ENCODE measurements at regions not wholly inside any gene's neighbourhood (a gene's known extent, or its start where the extent isn't known, plus 50 kb on each side); places are given as distances from the start of the nearest gene placed in this dataset.
"Not testable (repeated sequence)": the region's sequence is repeated elsewhere in the genome, so short reads cannot be mapped to it uniquely, and the experiment has no call there.

DNA sequence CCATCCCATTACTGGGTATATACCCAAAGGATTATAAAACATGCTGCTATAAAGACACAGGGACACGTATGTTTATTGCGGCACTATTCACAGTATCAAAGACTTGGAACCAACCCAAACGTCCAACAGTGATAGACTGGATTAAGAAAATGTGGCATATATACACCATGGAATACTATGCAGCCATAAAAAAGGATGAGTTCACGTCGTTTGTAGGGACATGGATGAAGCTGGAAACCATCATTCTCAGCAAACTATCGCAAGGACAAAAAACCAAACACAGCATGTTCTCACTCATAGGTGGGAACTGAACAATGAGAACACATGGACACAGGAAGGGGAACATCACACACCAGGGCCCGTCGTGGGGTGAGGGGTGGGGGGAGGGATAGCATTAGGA lies 106.1 kb downstream of the CHD1L start:
- DNase-seq = not testable (repeated sequence)

DNA sequence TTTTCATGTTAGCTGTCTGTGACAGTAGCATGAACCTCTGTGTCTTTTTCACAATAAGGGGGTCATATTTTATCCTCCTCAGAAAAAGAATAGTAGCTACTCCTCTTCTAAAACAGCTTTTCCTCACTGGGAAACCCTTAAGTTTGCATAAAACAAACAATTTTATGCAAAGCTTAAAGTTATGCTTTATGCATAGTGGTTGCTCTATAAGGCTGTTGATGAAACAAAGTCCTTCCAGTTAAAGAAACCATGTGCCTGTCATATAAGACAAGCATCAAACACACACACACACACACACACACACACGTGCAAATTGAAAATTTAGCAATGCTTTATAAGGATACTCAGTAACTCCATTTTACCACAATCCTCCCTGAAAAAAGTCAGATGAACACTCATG lies 107.0 kb downstream of the CHD1L start:
- no peak for DNase-seq

DNA sequence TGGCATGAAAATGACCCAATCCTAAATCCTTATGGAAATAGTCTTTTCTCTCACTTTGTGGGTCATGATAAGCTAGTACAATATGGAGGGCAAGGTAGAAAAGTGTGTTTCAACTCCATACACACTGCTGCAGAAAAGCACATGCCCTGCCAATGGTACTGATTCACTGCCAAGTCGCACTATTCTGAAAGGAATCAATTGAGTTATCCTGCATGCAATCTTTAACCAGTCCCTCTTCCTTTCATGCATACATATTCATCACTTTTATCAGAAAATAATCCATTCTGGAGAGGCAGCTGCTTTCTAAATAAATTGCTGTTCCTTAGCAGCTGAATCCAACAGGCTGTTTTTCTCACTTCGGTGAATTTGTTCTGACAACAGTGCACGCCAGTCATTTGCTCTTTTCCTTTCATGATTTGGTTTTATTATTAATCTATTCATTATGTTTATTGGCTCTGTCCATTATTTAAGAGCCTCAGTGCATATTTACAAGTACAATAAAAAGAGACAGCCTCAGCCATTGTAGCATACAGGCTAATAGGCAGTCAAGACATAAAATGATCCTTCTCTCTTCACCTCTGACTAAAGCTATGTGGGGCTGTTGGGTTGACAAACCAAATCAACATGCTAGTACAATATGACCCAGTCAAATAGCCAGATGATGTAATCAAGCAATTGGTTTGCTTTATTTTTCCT lies 108.8 kb downstream of the CHD1L start:
- no peak for DNase-seq

DNA sequence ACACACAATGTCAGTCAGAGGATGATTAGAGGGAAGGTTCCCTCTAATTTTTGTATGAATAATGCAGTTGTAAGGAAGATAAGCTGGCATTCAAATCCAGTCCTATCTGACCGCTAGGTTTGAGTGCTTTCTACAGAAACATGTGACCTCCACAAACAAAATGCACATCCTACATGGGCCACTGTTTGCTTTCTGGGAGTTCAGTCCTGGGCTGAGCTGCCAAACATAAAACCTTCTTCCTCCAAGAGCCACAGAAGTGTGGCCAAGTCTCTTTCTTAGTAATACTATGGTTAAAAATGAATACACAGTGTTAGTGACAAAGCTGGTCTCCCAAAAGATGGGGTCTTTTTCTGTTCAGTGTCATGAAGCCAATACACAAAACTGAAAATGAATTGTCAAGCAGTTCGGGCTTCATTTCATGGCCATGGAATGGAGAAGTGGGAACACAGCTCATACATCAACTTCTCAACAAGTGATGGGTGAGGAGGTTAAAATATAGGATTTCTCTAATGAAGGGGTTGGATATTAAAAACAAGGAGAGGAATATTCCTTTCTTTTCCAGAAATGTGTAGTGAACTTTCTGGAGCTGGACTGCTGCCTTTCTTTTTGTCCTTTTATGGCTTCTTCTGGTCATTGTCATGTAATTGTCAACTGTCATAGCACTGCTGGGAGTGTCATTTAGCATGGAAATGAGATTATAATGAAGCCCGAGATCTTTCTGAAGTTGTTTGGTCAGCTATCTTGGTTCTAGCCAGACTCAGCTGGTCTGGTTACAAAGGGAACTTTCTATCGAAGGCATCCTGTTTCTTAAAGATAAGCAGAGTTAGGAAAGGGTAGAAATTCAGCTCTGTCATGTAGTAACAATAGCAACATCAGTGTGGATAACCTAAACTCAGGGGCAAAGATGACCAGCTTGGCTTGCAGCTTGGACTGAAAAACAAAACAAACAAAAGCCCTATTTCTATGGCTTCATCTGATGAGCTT lies 135.1 kb downstream of the CHD1L start:
- no peak for DNase-seq

DNA sequence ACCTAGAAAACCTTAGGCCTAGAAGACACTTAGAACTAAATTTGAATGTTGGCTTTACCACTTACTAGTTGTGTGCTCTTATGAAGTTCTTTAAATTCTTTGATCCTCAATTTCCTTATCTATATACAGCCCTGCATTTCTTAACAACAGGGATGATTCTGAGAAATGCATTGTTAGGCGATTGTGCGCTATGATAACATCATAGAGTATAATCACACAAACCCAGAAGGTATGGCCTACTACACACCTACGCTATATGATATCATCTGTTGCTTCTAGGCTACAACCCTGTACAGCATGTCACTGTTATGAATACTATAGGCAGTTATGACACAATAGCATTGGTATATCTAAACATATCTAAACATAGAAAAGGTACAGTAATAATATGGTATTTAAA lies 137.4 kb downstream of the CHD1L start:
- DNase-seq = no peak

DNA sequence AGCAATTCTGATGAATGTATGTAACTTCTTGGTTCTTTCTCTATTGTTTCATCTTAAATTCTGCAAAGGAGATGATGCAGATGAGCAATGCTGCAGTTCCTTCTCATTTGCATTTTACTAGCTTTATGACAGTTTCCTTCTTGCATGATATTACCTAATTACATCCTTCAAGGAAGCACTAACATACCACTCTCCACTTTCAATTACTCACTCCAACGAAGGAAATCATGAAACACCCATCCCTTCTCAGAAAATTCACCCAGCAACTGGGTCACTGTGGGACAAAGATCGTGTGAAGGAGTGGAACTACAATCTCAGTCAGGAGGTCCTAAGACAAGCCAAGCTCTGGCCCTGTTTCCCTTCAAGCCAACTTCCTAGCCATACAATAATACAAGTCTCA lies 142.3 kb downstream of the CHD1L start:
- DNase-seq = peak in 1 of 2 donors; percentile 12

DNA sequence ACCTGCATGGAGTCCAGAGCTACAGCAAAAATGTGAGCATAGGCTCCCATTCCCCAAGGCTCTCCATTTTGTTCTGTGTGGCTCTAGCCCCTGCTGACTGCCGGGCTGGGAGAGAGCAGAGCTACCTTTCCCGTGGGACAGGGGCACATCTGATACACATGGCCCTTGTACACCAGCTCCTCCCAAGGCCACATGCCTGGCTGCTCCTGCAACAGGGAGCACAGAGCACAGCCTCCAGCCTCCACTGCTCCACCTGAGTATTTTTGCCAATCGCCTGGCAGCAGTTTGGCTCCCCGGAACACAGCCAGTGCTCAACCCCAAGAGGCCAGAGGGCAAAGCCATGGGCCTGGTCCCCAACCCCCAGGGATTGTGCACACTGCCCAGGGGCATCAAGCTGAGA lies 146.5 kb downstream of the CHD1L start:
- no peak for DNase-seq

DNA sequence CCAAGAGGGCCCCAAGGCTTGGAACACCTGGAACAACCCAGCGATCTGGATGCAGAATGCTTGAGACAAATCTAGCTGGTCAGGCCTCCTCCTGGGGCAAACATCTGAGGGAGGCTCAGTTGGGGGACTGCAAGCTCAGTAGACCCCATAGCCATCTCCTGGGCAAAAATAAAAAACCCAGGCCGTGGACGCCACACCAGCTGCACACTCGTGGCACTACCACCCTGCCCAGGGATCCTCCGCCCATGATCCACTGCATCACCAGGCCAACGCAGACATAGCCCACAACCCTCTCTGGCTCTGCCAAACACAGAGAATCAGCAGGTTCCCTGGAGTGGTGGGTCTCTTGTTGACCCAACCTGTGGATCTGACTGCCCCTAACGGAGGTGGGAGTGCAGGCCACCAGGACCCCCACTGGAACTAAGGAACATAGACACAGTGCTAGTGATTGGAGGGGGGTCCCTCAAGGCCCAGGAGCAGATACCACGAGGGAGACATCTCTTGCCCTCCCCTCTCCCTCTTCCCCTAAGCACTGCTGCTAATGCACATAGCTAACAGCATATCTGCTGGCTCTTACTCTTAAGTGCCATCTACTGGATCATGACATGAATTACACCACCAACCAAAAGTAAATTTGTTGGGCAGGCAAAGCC lies 147.2 kb downstream of the CHD1L start:
- peak; percentile 34 to 52 for DNase-seq

DNA sequence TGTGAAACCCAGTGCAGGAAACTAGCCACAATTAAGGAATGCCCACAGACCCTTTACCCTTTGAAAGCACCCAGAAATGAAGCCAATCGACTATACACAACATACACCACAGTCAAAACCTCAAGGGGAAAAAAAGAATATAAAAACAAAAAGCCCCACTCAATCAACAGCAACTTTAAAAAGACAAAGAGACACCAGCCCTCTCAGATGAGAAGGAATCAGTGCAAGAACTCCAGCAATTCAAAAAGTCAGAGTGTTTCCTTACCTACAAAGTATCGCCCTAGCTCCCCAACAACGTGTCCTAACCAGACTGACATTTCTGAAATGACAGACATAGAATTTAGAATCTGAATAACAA lies 147.7 kb downstream of the CHD1L start:
- DNase-seq = no peak

DNA sequence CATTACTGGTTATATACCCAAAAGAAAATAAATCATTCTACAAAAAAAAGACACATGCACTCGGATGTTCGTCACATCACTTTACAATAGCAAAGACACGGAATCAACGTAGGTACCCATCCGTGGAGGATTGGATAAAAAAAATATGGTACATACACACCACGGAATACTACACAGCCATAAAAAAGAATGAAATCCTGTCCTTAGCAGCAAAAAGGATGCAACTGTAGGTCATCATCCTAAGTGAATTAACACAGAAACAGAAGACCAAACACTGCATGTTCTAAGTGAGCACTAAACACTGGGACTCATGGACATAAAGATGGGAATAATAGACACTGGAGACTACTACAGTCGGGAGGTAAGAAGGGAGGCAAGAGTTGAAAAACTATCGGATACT lies 148.6 kb downstream of the CHD1L start:
- no peak for DNase-seq

DNA sequence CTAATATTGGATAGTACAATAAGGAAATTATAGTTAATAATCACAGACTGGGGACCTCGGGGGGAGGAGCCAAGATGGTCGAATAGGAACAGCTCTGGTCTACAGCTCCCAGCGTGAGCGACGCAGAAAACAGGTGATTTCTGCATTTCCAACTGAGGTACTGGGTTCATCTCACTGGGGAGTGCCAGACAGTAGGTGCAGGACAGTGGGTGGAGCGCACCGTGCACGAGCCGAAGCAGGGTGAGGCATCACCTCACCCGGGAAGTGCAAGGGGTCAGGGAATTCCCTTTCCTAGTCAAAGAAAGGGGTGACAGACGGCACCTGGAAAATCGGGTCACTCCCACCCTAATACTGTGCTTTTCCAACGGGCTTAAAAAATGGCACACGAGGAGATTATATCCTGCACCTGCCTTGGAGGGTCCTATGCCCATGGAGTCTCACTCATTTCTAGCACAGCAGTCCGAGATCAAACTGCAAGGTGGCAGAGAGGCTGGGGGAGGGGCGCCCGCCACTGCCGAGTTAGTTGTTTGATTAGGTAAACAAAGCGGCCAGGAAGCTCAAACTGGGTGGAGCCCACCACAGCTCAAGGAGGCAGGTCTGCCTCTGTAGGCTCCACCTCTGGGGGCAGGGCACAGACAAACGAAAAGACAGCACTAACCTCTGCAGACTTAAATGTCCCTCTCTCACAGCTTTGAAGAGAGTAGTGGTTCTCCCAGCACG lies 138.8 kb upstream of the BCL9 start:
- not testable (repeated sequence) for DNase-seq

DNA sequence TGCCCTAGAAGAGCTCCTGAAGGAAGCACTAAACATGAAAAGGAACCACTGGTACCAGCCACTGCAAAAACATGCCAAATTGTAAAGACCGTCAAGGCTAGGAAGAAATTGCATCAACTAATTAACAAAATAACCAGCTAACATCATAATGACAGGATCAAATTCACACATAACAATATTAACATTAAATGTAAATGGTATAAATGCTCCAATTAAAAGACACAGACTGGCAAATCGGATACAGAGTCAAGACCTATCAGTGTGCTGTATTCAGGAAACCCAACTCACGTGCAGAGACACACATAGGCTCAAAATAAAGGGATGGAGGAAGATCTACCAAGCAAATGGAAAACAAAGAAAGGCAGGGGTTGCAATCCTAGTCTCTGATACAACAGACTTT lies 137.0 kb upstream of the BCL9 start:
- not testable (repeated sequence) for DNase-seq

DNA sequence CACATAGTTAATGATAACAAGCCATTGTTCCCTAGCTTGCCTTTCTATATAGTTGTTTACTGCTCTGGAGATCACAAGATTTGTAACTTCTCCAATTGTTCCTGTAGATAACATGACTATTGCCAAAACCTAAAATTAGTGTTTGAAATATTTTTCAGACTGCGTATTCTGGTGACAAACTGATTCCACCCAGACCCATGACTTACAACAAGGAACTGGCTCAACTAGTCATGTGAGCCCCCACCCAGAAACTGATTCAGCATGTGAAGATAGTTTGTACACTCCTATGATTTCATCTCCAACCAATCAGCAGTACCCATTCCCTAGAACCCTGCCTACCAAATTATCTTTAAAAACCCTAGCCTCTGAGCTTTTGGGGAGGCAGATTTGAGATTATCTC lies 131.4 kb upstream of the BCL9 start:
- peak; percentile 40 to 63 for DNase-seq

DNA sequence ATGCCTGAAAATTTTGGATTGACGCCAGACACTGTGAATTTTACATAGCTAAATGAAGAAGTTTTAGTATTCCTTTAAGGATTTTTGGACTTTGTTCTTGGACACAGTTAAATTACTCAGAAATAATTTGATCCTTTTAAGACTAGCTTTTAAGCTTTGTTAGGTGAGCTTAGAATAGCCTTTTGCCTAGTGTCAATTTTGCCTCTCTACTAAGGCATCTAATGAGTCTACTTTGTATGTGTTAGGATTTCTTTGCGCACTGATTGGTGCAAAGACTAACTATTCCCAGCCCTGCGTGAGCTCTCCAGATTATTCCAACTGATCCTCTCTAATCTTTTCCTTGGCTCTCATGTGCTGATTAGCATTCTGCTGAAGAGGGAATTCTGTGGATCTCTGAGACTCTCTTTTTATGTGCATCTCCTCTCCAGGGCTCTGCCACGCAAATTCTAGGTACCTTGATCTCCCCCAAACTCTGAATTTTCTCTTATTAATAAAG lies 128.1 kb upstream of the BCL9 start:
- no peak for DNase-seq

DNA sequence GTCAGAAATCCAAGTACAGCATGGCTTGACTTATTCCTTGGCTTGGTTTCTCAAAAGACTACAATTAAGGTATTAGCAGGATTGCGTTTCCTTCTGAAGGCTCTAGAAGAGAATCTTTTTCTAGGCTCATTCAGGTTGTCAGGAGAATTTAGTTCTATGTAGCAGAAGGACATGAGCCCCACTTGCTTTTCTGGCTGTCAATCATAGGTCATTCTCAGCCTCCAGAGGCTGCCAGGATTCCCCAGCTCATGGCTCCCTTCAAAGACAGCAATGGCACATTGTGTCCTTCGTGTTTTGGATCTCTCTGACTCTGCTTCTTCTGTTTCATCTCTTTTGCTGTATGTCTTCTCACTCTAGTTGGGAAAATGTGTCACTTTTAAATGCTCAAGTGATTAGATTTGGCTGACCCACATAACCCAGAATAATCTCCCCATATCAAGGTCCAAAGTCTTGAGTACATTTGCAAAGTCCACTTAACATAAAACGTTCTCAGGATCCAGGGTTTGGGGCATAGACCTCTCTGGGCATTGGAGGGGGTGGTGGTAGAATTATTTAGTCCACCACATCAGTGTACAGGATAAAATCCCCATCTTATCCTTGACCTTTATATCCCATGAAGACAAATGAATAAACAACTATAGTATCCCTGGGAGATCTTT lies 126.7 kb upstream of the BCL9 start:
- DNase-seq = no peak

DNA sequence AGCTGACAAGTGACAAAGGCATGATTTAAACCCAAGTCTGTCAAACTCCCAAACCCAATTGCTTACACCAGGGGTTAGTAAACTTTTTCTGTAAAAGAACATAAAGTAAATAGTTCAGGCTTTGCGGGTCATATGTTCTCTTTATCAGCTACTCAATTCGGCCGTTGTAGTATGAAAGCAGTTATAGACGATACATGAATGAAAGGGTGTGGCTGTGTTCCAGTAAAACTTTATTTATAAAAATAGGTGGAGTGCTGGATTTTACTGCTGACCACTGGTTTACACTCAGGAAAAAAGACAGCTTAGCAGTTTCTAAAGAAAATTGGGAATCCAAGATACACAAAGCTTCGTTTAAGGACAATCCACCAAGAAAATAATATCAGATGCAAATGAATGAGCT lies 124.3 kb upstream of the BCL9 start:
- DNase-seq = no peak

DNA sequence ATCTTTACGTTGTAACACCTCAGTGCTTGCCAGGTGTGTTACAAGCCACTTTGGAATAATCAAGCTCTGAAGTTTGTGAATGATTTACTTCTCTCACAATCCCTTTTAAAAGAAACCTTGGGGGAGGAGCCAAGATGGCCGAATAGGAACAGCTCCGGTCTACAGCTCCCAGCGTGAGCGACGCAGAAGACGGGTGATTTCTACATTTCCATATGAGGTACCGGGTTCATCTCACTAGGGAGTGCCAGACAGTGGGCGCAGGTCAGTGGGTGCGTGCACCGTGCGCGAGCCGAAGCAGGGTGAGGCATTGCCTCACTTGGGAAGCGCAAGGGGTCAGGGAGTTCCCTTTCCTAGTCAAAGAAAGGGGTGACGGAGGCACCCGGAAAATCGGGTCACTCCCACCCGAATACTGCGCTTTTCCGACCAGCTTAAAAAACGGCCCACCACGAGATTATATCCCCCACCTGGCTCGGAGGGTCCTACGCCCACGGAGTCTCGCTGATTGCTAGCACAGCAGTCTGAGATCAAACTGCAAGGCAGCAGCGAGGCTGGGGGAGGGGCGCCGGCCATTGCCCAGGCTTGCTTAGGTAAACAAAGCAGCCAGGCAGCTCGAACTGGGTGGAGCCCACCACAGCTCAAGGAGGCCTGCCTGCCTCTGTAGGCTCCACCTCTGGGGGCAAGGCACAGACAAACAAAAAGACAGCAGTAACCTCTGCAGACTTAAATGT lies 118.0 kb upstream of the BCL9 start:
- not testable (repeated sequence) for DNase-seq

DNA sequence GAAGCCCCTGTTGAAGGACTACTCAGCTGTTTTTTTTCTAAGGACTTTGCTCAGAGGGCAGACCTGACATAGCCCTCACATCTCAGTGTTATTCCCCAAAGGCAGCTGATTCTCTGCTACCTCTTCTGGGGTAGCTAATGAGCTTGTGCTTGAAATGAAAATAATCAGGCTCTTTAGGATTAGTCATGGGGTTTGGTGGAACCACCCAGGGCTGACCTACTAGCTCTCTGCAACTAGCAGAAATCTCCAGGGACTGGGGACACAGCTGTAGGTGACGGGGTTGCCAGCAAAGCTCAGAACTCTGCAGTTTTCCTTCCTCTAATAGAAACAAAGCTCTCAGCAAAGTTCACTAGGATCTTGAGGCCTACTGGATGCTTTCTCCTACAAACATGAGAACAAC lies 106.4 kb upstream of the BCL9 start:
- no peak for DNase-seq

DNA sequence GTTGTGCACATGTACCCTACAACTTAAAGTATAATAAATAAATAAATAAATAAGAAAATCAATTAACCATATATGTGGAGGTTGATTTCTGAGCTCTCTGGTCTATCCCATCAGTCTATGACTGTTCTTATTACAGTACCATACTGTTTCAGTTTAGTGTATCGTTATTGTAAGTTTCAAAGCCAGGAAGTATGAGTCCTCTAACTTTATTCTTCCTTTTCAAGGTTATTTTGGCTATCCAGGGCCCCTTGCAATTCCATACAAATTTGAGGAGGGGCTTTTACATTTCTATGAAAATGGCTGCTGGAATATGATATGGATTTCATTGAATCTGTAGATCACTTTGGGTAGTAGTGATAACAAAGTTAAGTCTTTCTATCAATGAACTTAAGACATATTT lies 96.9 kb upstream of the BCL9 start:
- no peak for DNase-seq

DNA sequence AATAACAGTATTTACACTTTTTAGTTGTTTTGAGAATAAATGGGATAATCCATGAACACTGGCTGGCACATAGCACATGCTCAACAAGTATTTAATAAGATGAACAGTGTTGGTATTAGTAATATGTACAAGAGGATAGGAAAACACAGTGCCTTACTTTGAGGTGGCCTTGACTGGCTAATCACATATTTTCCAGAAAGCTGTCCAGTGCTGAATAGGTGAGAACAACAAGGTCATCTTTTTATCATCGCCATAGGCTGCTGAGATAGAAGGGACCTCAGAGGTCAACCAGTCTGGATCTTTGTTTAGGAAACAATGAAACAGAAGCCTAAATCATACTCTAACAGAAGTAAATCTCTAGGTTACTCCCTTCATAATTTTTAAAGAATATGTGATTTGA lies 89.7 kb upstream of the BCL9 start:
- no peak for DNase-seq

DNA sequence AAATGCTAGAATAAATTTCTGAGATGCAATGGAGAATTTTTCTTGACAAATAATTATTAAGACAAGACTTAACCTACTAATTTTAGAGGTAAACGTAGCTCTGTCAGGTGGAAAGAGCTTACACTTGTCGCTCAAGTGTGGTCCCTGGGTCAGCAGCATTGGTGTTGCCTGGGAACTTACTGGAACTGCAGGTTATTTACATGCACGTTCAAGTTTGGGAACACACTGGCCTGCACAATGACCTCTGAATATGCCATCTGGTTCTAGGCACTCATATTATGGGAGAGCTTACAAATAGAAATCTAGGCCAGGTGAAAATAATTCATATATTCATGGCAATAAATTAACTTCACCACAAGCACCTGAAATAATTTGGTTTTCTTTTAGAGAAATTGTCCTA lies 88.5 kb upstream of the BCL9 start:
- no peak for DNase-seq

All from inflammatory macrophage (primary cell).